C4-2B (cell line): ENCODE measurements at regions not wholly inside any gene's neighbourhood (a gene's known extent, or its start where the extent isn't known, plus 50 kb on each side); places are given as distances from the start of the nearest gene placed in this dataset.
"Not testable (repeated sequence)": the region's sequence is repeated elsewhere in the genome, so short reads cannot be mapped to it uniquely, and the experiment has no call there.

ENCODE experiments used
- ZFX ChIP-seq: fragments of 450-650 bp; IDR thresholded peaks from 2 replicates; pipeline ENCODE4 v1.6.1; 2017
- TF ChIP-seq, protein P1 (sequence below): fragments of 450-650 bp; conservative IDR thresholded peaks from 2 replicates; pipeline ENCODE4 v1.5.1; 2017; ENCODE audit warnings: mild to moderate bottlenecking

DNA sequence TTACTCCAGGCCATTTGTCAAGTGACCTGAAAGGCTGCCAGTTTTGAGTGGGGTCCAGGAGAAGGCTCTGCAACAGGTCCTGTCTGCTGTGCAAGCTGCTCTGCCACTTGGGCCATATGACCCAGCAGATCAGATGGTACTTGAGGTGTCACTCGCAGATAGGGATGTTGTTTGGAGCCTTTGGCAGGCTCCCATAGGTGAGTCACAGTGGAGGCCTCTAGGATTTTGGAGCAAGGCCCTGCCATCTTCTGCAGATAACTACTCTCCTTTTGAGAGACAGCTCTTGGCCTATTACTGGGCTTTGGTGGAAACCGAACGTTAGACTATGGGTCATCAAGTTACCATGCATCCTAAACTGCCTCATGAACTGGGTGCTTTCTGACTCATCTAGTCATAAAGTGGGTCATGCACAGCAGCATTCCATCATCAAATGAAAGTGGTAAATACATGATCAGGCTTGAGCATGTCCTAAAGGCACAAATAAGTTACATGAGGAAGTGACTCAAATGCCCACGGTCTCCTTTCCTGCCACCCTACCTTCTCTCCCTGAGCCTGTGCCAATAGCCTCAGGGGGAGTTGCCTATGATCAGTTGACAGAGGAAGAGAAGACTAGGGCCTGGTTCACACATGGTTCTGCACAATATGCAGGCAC, 87.0 kb upstream of the RANBP6 start:
- TF ChIP-seq, protein P1, sequence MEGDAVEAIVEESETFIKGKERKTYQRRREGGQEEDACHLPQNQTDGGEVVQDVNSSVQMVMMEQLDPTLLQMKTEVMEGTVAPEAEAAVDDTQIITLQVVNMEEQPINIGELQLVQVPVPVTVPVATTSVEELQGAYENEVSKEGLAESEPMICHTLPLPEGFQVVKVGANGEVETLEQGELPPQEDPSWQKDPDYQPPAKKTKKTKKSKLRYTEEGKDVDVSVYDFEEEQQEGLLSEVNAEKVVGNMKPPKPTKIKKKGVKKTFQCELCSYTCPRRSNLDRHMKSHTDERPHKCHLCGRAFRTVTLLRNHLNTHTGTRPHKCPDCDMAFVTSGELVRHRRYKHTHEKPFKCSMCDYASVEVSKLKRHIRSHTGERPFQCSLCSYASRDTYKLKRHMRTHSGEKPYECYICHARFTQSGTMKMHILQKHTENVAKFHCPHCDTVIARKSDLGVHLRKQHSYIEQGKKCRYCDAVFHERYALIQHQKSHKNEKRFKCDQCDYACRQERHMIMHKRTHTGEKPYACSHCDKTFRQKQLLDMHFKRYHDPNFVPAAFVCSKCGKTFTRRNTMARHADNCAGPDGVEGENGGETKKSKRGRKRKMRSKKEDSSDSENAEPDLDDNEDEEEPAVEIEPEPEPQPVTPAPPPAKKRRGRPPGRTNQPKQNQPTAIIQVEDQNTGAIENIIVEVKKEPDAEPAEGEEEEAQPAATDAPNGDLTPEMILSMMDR: not testable (repeated sequence)
- not testable (repeated sequence) for TF ChIP-seq ZFX
